Upper lobe of left lung (tissue), 4 donors: ENCODE measurements at regions not wholly inside any gene's neighbourhood (a gene's known extent, or its start where the extent isn't known, plus 50 kb on each side); places are given as distances from the start of the nearest gene placed in this dataset.

Experiments used
- EP300 ChIP-seq, 4 donors: sonication (generic); formaldehyde crosslinking; IDR thresholded peaks; one replicate each; pipeline ENCODE4 v1.5.1; 2017; ENCODE audit warnings: antibody characterized with exemption in 4 of 4, control low read depth in 2 of 4
- POLR2A ChIP-seq, 4 donors: fragments of 450-650 bp; IDR thresholded peaks; one replicate each; pipeline ENCODE4 v1.5.1; 2016 to 2017; ENCODE audit warnings: antibody characterized with exemption in 4 of 4, mild to moderate bottlenecking in 2 of 4
- POLR2AphosphoS5 ChIP-seq, 2 donors: sonication (generic); formaldehyde crosslinking; IDR thresholded peaks; one replicate each; pipeline ENCODE4 v1.5.1; 2017; ENCODE audit warnings: antibody characterized with exemption in 2 of 2
- TF ChIP-seq, protein P1 (sequence below), 6 experiments: fragments of 450-650 bp in 4 of 6; fragments of 200-600 bp in 2 of 6; sonication (generic) in 2 of 6; IDR thresholded peaks; one replicate each; pipeline ENCODE4 v1.5.1; 2016 to 2019; ENCODE audit warnings: antibody characterized with exemption in 6 of 6

DNA sequence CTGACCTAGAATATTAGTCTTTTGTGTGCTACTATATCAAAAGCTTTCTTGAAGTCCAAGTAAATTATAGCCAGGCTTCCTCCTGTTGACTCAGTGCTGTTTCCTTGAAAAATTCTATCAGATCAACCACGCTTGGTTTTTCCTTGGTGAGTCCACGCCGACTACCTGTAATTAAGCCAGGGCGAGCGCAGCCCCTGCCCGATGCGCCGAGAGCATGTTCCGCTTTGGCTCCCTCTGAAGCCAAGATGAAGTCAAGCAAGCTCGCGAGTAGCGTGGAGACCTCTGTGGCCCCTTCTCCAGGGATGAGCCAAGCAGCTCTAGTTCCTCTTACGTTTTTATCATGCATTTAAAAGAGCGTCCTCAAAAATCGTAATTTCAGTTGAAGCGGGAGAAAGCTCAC is 641.2 kb downstream of the CDH26 start:
- TF ChIP-seq, protein P1, sequence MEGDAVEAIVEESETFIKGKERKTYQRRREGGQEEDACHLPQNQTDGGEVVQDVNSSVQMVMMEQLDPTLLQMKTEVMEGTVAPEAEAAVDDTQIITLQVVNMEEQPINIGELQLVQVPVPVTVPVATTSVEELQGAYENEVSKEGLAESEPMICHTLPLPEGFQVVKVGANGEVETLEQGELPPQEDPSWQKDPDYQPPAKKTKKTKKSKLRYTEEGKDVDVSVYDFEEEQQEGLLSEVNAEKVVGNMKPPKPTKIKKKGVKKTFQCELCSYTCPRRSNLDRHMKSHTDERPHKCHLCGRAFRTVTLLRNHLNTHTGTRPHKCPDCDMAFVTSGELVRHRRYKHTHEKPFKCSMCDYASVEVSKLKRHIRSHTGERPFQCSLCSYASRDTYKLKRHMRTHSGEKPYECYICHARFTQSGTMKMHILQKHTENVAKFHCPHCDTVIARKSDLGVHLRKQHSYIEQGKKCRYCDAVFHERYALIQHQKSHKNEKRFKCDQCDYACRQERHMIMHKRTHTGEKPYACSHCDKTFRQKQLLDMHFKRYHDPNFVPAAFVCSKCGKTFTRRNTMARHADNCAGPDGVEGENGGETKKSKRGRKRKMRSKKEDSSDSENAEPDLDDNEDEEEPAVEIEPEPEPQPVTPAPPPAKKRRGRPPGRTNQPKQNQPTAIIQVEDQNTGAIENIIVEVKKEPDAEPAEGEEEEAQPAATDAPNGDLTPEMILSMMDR (IDR thresholded peaks at IDR 0.05): no peak
- no peak for TF ChIP-seq POLR2A (IDR thresholded peaks at IDR 0.05)
- no peak for TF ChIP-seq POLR2AphosphoS5 (IDR thresholded peaks at IDR 0.05)
- no peak for TF ChIP-seq EP300 (IDR thresholded peaks at IDR 0.05)
